HL-60 (cell line): ENCODE measurements at regions not wholly inside any gene's neighbourhood (a gene's known extent, or its start where the extent isn't known, plus 50 kb on each side); places are given as distances from the start of the nearest gene placed in this dataset.
"Not testable (repeated sequence)": the region's sequence is repeated elsewhere in the genome, so short reads cannot be mapped to it uniquely, and the experiment has no call there.

Experiments used
- DNase-seq, 2 experiments: peaks; one replicate each; pipeline ENCODE4 v3.0.0-alpha.2; 2010 to 2020; ENCODE audit warnings: low read depth in 1 of 2, low spot score in 1 of 2
- H3K27ac ChIP-seq: fragments of 250-450 bp; sonication (Bioruptor Pico); replicated peaks from 2 replicates; pipeline ENCODE4 v1.5.1; 2020; ENCODE audit warnings: mild to moderate bottlenecking, moderate library complexity
- H3K27me3 ChIP-seq: fragments of 250-450 bp; sonication (Bioruptor Pico); 2 replicates; pipeline ENCODE4 v1.5.1; 2021; ENCODE audit warnings: mild to moderate bottlenecking, moderate library complexity; ENCODE audit not compliant: insufficient read depth, poor library complexity, severe bottlenecking
- H3K4me3 ChIP-seq: replicated peaks from 2 replicates; pipeline ENCODE4 v1.5.1; 2011; ENCODE audit warnings: mild to moderate bottlenecking, control low read depth, low read length; ENCODE audit not compliant: insufficient read depth
- GABPA ChIP-seq: IDR thresholded peaks from 2 replicates; pipeline ENCODE4 v1.6.1; 2012; ENCODE audit warnings: low read depth
- POLR2AphosphoS5 ChIP-seq: IDR thresholded peaks from 2 replicates; pipeline ENCODE4 v1.6.1; 2012; ENCODE audit warnings: low read depth
- SPI1 ChIP-seq: IDR thresholded peaks from 2 replicates; pipeline ENCODE4 v1.6.1; 2012; ENCODE audit warnings: low read depth, mild to moderate bottlenecking, borderline replicate concordance
- TF ChIP-seq, protein P1 (sequence below): IDR thresholded peaks from 2 replicates; pipeline ENCODE4 v1.6.1; 2012; ENCODE audit warnings: low read depth; ENCODE audit not compliant: insufficient replicate concordance
- TF ChIP-seq, protein P2 (sequence below): IDR thresholded peaks from one replicate; pipeline ENCODE4 v1.5.1; 2011; ENCODE audit warnings: low read length, control low read depth, inconsistent platforms; ENCODE audit not compliant: insufficient read depth

DNA sequence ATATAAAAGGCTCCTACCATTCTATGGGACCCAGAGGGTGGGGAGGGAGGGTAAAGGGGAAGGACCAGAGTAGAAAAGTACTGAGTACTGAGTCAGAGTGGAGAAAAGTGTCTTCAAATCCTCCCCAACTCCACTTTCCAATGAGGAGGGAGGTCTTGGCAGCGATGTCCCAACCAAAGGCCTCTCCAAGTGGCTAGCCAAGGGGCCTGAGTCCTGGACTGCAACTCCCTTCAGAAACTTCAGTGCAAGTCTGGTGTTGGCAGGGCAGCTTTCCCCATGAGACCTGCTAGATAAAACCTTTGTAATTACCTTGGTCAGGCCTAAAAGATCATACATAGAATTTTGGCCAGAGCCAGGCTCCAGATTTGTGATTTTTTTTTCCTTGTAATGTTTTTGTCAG, 111.3 kb upstream of the TNPO1 start:
- no peaks in the 10 kb centered on the region for H3K27me3 ChIP-seq
- TF ChIP-seq POLR2AphosphoS5 (no peak), GABPA (no peak)
- TF ChIP-seq, protein P1, sequence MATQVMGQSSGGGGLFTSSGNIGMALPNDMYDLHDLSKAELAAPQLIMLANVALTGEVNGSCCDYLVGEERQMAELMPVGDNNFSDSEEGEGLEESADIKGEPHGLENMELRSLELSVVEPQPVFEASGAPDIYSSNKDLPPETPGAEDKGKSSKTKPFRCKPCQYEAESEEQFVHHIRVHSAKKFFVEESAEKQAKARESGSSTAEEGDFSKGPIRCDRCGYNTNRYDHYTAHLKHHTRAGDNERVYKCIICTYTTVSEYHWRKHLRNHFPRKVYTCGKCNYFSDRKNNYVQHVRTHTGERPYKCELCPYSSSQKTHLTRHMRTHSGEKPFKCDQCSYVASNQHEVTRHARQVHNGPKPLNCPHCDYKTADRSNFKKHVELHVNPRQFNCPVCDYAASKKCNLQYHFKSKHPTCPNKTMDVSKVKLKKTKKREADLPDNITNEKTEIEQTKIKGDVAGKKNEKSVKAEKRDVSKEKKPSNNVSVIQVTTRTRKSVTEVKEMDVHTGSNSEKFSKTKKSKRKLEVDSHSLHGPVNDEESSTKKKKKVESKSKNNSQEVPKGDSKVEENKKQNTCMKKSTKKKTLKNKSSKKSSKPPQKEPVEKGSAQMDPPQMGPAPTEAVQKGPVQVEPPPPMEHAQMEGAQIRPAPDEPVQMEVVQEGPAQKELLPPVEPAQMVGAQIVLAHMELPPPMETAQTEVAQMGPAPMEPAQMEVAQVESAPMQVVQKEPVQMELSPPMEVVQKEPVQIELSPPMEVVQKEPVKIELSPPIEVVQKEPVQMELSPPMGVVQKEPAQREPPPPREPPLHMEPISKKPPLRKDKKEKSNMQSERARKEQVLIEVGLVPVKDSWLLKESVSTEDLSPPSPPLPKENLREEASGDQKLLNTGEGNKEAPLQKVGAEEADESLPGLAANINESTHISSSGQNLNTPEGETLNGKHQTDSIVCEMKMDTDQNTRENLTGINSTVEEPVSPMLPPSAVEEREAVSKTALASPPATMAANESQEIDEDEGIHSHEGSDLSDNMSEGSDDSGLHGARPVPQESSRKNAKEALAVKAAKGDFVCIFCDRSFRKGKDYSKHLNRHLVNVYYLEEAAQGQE = no peak
- no peak overlapping the region for H3K27ac ChIP-seq
- no peak for DNase-seq
- no peak overlapping the region for H3K4me3 ChIP-seq

DNA sequence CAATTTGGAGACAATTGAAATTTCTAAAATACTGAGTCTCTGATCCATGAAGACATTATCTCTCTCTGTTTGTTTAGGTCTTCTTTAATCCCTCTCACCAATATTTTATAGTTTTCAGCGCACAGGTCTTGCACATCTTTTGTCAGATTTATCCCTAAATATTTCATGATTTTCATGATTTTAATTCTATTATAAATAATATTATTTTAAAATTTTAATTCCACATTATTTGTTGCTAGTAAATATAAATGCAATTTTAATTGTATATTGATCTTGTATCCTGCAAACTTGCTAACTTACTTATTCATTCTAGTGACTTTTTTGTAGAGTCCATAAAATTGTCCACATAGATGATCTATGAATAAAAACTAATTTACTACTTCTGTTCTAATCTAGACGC, 112.6 kb upstream of the TNPO1 start:
- no peak for TF ChIP-seq POLR2AphosphoS5
- TF ChIP-seq, protein P2, sequence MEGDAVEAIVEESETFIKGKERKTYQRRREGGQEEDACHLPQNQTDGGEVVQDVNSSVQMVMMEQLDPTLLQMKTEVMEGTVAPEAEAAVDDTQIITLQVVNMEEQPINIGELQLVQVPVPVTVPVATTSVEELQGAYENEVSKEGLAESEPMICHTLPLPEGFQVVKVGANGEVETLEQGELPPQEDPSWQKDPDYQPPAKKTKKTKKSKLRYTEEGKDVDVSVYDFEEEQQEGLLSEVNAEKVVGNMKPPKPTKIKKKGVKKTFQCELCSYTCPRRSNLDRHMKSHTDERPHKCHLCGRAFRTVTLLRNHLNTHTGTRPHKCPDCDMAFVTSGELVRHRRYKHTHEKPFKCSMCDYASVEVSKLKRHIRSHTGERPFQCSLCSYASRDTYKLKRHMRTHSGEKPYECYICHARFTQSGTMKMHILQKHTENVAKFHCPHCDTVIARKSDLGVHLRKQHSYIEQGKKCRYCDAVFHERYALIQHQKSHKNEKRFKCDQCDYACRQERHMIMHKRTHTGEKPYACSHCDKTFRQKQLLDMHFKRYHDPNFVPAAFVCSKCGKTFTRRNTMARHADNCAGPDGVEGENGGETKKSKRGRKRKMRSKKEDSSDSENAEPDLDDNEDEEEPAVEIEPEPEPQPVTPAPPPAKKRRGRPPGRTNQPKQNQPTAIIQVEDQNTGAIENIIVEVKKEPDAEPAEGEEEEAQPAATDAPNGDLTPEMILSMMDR = no peak
- Histone ChIP-seq H3K4me3 (no peak overlapping the region), H3K27me3 (no peaks in the 10 kb centered on the region), H3K27ac (no peak overlapping the region)
- no peak for DNase-seq

DNA sequence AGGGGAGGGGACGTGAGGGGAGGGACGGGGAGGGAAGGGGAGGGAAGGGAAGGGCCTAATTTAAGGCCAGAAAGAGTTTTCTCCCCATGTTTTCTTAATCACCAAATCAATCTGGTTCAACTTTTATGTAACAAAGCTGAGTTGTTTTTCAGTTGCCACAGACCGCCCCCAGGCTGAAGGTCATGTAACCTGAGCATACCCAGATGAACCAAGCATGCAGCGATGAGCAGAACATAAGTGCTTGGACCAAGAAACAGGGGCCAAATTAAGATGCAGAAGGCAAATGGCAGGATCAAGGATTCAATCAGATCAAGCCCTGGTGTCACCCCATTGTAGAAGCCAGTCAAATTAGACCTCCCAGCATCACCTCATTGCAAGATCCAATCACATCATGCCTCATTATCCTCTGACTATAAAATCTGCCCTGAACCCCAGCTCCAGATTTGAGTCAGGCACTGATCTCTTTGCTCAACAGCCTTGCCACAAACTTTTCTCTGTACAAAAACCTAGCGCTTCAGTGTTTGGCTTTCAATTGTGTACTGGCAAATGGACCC, 113.5 kb upstream of the TNPO1 start:
- TF ChIP-seq GABPA (no peak), SPI1 (no peak), POLR2AphosphoS5 (no peak)
- TF ChIP-seq, protein P1 = no peak
- TF ChIP-seq, protein P2 = no peak
- no peak overlapping the region for H3K27ac ChIP-seq
- no peak for DNase-seq

DNA sequence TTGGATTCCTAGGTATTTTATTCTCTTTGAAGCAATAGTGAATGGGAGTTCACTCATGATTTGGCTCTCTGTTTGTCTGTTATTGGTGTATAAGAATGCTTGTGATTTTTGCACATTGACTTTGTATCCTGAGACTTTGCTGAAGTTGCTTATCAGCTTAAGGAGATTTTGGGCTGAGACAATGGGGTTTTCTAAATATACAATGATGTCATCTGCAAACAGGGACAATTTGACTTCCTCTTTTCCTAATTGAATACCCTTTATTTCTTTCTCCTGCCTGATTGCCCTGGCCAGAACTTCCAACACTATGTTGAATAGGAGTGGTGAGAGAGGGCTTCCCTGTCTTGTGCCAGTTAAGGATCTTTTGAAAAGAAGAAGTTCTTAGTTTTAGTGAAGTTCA, 114.4 kb upstream of the TNPO1 start:
- DNase-seq, H3K27me3 ChIP-seq, H3K4me3 ChIP-seq, H3K27ac ChIP-seq: not testable (repeated sequence)

More for the DNA sequence above, 113.5 kb upstream of the TNPO1 start:
- Histone ChIP-seq H3K4me3 (no peak overlapping the region), H3K27me3 (no peaks in the 10 kb centered on the region)

DNA sequence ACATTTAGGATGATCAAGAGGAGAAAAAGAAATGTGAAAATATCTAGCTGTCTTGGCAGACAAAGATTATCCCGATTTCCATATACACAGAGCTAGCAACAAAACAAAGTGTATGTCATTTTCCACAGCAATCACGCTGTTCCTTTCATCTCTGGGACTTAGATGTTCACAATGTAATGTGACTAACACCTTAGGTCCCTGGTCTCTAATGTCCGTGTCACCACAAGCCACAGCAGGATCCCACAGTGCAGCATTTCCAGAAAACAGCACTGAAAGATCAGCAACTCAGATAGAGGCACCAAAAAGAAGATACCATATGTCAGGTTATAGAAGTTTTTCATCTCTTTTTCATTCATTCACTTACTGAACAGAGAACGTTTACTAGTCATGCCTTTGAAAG, 118.0 kb upstream of the TNPO1 start:
- Histone ChIP-seq H3K27me3 (no peaks in the 10 kb centered on the region), H3K4me3 (no peak overlapping the region), H3K27ac (no peak overlapping the region)
- no peak for DNase-seq
- TF ChIP-seq POLR2AphosphoS5 (no peak), GABPA (no peak), SPI1 (no peak)
- TF ChIP-seq, protein P2 = no peak
- TF ChIP-seq, protein P1 = no peak
